HG02852 (cell line): ENCODE measurements at regions not wholly inside any gene's neighbourhood (a gene's known extent, or its start where the extent isn't known, plus 50 kb on each side); places are given as distances from the start of the nearest gene placed in this dataset.

Experiments
- ATAC-seq: cut with Tn5 transposase; IDR thresholded peaks from one replicate; pipeline ENCODE4 v1.9.1; 2021; ENCODE audit warnings: mild to moderate bottlenecking, moderate library complexity; ENCODE audit not compliant: unreplicated experiment

DNA sequence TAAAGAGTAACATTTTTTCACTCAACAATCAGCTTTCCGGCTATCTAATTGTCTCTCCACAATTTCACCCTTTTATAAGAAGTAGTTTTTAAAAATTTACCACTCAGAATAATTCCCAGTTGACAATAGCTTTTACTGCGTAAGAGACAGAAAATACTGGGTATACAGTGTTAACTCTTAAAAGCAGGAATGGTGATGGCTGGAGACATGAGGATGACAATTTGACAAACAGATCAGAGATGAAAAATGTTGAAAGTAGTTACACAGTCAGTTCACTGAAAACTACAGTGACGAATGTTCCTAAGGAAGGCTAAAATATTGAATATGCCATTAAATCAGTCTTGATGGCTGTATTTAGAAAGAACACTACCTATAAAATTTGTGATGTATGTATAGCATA, 1146.8 kb upstream of the B3GALT2 start:
- no peak for ATAC-seq

DNA sequence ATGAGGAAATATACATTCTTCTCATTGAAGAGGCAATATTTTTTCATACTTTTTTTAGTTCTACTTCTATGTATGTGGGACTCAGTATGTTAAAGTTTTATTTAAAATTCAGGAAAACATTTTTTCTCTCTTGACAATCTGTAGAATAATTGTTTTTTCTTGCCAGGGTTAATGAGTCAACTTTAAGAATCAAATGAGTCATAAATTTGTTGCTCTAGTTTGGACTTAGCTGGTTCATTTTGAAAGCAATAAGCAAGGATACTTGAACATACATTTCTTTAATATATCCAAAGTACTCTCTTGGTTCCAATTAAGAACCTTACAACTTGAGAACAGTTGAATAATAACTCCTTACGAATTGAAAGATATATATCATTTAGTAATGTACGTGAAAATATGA, 1145.3 kb upstream of the B3GALT2 start:
- no peak for ATAC-seq

DNA sequence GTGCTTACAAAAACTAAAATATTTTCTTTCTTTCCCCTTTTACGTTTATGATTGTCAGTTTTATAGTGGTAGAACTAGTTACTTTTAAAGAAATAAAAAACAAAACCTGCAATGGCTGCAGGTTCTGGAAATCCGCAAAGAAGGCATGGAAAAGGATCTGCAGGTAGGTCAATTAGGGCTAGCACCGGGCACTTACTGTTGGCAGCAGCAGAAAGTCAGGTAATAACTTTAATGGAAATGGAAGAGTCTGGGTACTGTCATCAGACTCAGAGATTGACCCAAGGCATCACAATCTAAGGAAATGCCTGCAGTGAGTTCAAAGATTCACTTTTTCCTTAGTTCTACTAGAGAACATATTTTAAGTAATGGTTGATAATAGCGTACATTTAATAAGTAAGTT, 1136.3 kb upstream of the B3GALT2 start:
- no peak for ATAC-seq

DNA sequence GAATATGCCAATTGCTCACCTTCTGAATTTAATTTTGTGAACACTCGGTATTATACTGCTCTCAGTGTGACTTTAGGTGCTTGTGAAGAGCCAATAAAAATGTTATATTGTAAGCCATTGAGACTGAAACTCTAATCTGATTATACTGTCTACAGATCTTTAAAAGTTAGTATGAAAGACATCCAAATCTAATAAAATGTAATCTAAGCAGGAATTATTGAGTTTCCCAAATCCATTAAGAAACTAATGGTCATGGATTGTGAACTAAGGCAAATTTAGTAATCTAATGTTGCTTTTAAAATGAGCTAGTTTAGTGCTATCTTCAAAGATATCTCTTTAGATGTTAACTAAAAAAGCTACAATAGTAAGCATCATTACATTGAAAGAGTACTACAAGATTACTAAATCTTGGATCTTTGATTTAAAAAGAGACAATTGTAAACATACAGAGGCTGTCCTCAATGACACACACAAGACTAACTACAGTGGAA, 1132.4 kb upstream of the B3GALT2 start:
- ATAC-seq, result no peak

DNA sequence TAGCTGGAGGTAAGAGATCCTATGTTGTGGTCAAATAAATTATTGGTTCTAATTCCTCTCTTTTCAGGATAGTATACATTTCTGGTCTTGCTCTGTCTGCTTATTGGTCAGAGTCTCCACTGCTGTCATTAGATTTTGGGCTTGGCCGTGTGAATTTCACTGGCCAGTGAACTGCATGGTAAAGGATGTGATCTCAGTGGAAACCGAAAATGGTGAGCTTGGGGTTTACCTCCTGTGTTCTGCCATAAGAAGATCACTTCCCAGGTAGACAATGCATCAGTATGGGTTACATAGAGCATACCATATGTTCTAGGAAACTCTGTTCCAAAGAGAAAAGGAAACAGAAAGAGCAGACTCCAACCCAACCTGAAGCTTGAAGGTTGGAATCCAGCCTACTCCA, 1123.3 kb upstream of the B3GALT2 start:
- ATAC-seq, result no peak

DNA sequence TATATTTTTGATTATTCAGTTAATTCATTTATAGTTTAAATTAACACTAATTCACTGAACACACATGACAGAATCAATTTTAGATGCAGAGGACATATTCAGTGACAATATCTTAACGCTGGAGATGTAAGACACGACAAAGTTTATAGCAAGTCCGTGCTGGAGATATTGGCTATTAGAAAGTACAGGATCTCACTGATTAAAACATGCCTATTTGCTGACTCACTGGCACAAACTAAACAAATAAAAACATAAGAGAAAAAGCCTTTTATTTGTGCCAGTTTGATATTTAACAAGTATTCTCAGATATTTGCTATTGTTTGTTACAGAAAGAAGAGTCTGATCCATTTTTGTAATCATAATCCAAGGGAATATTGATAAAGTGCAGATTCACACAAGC, 1122.9 kb upstream of the B3GALT2 start:
- ATAC-seq, result no peak

DNA sequence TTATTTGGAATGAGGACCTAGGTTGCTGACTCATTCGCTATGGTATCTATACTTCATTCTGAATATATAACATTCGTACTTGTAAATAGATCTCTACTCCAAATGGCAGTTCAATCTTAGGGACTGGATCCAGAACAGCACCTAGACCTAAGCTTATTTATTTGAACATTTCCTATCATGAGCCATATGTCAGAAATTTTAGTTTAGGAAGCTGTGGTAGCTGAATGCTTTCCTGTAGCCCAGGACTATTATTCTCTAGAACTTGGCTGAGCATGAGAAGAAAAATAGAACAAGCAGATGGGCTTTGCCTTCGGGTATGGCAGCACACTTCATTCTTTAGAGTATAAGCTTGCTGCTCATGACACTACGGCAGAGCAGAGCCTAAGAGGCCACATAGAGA, 1114.4 kb upstream of the B3GALT2 start:
- no peak for ATAC-seq

DNA sequence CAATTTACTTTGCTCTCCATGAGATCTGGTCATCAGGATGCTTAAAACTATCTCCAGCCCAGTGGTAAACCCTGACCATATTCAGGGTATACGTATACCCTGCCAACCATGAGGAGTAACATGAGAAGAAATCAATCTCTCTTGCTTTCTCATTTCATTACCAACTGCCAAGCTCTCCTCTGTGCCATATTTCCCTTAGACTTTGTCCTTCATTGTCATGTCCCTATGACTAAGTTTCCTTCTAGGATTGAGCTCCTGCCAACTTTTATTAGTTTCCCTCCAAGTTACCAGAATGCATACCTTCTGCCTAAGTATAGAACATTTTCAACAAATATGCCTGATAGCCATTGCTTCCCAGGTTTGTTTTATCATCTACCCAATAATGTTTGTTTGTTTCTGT, 1113.9 kb upstream of the B3GALT2 start:
- ATAC-seq, result no peak

DNA sequence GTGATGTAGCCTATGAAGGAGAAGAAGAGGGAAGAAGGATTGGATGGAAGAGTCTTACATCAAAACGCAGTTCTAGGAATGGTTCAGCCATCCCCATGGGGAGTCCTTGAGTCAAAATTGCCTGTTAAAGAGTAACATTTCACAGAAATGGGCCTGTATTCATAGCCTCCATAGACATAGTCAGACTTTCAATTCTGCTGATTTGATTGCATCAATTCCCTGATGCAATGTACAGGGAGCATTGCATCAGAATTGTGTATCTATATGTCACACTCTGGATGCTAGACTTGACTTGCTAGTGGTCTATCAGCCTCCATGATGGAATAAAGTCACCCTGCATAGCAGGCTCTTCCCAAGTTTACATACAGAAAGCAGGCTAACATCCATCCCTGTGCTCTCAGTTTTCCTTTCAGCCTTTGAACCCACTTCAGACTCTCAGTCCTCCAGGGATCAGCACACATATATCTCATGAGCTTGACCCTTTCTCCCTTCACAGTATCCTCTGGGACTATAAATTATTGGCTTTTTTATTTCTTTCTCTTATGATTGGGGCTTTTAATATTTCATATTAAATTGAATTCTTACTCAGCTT, 1111.7 kb upstream of the B3GALT2 start:
- no peak for ATAC-seq

DNA sequence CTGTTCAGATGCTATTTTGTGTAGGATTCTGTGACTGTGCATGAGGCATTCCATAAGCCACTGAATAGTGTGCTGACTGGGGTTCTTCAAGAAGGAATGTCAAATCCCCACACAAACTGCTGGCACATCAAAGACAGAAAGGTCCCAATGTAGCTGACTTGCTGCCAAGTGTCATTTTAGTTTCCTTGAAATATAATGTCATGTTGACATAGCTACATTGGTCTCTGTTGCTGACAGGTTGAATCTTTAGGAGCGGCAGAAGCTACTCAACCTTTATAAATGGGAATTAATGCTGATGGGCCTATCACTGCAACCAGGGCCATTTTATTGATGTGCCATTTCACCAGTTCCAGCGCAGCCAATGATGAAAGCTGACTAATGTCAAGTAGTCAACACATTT, 1110.7 kb upstream of the B3GALT2 start:
- no peak for ATAC-seq

DNA sequence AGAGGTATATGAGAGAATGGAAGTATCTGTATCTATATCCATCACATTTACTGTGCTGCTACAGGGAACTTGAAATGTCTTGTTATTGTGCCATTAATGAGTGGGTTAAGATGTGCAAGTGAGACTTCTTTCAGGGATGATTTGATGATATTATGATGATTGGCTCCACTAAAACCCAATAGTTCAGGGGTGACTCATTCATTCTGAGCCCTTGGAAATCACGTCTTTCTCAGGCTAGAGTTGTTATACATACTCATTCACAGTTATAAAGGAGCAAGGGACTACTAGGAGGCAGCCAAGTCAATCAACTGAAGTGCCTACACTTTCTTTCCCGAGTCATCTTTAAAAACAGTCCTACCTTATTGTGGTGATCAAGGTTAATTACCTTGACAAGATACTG, 1109.8 kb upstream of the B3GALT2 start:
- no peak for ATAC-seq

DNA sequence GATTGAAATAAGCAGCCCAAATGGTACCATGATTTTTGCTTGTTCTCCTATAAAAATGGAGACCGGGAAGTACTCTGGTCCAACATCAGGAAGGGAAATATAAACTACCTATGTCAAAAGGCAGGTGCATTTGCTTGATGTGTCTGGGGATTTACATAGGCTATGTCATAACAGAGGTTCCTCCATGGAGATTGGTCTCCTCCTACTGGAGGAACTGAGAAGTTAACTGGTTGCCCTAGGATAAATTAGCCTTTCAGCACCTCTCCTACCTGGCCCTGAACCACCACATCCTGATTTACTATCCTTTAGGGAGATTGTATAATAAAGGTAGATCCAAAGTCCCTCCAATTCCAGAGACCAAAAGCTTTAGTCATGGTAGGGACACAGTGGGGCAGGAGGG, 1109.3 kb upstream of the B3GALT2 start:
- peak; percentile 98 for ATAC-seq

DNA sequence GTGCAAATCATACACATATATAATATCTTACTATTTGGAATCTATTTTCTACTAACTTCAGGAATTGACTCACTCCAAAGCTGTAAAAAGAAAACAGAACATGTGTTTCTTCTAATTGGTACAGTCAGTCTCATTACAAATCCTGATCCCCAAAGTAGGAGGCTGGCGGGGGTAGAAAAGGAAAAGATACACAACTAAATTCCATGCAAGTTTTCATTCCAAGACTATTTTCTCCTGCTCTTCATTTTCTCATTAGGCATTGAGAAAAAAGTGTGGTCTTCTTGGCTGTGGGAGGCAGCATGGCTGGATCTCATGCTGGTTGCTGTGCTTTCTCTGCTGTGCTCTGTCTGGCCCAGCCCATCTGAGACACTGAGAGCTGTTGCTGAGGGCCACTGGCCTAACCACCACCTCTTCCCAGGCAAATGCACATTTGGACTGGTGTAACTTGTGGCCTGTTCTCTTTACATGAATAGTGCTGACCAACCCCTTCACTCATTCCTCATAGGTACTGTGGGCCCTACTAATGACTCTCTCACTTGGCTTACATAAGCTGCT, 1107.5 kb upstream of the B3GALT2 start:
- ATAC-seq, result no peak

DNA sequence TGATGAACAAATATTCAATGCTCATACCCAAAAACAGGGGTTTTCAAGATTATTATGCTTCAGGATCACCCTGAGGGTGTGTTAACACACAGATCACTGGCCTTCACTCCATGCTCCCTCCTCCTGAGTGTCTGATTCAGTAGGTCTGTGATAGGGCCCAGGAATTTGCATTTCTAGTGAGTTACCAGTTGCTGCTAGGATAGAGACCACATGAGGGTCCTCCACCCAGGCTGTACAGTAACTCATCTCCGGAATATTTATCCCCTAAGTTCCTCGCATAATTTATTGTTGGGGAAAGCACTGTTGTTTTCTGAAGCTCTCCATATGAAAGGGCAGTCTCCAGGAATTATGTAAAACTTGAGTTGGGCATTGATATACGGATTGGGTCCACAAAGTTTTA, 1106.6 kb upstream of the B3GALT2 start:
- no peak for ATAC-seq

DNA sequence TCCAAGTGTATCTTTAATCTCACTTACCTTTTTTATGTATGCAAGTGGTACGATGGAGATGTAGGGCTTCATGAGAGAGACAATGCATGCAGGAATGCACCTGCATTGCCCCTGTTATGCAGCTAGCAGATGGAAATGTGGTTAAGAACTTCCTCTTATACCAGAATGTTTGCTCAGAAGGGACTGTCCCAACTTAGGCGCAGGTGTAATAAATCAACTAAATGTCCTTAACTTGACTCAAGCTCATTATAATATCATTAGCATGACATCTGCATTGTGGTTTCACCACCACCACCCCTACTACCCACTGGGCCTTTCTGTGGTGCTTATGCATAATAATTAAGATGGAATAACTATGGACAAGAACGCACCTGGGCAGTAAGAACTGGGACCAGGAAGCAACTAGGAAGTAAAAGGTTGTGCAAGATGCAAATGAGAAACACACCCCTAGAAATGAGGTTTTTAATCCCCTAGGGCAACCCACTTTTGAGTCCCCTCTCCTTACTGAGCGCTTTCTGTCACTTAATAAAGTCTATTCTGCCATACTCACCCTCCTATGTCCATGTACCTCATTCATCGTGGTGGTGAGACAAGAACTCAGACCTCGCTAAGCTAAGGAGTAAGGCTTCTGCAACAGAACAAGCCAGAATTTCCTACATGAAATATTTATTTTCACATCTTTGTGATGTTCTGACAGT, 1103.3 kb upstream of the B3GALT2 start:
- peak; percentile 96 for ATAC-seq

DNA sequence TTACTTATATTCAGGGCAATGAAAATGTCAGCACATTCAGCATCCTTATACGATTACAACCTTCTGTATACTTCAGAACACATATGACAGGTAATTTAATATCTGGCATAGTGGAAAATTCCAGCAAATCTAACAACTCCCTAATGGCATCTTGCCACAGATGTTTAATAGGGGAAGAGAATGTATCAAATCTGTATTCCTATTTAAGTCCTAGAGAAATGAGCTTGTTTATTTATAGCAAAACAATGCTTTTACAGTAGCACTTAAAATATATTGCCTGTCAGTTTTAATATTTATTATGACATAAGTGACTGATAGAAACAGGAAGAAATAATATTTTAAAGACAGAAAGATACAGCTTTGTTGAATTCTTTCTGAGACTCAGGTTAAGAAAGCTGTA, 1101.8 kb upstream of the B3GALT2 start:
- no peak for ATAC-seq

DNA sequence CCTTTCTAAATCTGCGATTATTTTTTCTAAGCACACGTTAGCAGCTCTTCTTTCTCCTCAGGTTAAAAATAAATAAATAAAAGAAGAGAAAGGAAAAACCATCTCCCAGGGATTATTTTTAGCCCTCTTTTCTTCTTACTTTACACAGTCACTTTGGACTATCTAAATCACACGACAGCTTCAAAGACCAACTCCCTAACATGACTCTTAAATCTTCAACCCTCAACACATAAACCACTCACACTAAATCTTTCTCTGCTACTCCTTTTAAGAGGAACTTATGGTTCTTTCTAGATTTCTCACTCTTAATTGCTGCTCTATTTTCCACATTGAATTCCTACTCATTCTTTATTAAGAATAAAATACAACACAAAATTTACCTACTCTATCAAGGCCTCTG, 1095.0 kb upstream of the B3GALT2 start:
- no peak for ATAC-seq

DNA sequence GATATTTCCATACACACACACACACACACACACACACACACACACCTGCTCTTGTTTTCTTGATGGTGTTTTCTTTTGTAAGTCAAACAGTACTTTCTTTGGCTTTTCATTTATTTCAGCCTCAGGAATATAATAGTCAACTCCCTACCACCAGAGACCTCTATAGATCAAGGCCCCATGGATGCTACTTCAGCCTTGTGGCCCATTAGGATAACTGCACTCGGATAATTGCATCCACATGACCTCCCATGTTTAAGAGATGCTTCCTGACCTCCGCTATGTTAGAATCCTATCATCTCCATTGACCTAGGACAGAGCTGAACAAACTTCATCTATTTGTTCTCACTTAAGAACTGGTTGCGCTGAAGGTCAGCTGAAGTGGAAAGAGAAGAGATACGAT, 1094.0 kb upstream of the B3GALT2 start:
- ATAC-seq, result no peak

DNA sequence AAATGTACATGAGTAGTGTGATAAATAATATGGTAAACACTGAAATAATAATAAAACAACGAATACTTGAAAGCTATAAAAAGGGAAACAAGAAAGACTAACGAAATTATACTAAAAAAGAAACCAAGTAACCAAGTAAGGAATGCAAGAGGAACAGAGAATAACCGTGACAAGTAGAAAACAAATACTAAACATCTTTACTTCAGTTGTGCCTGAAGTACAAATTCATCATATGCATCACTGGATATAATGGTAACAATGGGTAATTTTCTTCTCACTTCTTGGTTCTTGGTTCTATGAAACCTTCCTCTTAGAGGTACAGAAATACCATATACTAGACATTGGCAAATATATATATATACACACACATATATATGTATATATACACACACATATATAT, 1093.6 kb upstream of the B3GALT2 start:
- ATAC-seq, result peak; percentile 95

DNA sequence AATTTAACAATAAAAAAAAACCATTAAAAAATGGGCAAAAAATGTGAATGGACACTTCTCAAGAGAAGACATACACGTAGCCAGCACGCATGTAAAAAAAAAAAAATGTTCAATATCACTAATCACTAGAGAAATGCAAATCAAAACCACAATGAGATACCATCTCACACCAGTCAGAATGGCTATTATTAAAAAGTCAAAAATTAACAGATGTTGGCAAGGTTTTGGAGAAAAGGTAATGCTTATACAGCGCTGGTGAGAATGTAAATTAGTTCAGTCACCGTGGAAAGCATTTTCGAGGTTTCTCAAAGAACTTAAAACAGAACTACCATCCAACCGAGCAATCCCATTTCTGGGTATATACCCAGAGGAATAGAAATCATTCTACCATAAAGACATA, 1091.5 kb upstream of the B3GALT2 start:
- no peak for ATAC-seq

DNA sequence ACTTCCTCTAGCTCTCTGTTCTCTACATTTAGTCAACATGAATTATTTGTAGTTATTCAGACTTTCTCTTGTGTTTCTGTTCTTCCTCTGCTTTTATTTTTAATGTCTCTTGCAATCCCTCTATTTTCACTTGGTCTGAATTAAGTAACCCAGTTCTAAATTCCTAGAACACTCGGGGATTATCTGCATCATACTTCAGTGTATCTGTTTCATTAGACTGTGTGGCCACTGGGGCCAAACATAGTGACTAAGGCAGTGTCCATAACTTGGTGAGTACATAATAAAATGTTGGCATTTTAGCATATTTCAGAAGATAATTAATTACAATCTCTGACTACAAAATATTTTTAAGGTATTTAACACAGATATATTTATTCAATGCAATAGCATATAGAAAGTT, 1087.2 kb upstream of the B3GALT2 start:
- ATAC-seq, result no peak

DNA sequence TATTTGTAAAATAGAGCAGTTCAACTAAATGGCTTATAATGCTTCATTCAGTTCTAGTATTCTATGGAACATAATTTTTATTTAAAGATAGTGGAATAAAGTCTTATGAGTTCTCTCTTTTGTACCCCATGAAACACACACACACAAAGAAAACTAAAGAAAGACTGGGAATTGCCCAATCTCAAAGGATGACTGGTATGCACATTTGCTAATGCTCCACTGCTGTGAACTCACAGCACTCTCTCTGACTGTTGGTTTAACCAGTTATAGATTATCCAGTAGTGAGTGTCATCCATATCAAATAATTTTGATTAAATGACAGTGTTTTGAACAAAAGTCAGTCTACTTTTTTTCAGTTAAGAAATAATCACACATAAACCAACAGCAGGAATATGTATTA, 1082.4 kb upstream of the B3GALT2 start:
- no peak for ATAC-seq

DNA sequence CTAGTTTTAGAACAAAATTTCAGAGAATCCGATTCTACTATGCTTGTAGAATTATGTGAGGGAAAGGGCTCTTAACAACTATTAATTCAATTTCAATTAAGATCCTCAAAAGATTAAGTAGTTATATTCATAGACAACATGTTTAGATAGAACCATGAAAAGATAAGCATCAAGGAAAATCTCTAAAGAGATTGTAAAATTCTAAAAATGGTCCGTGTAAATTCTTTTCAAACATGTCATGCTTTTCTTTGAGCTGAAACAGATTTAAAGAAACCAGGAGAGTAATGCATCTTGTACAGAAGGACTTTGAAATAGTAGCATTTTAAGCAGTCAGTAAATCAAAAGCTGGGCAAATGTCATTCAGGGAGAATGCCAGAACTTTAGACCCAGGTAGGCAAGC, 1080.6 kb upstream of the B3GALT2 start:
- no peak for ATAC-seq
